ENCODE measurements at regions not wholly inside any gene's neighbourhood (a gene's known extent, or its start where the extent isn't known, plus 50 kb on each side); places are given as distances from the start of the nearest gene placed in this dataset.

DNA sequence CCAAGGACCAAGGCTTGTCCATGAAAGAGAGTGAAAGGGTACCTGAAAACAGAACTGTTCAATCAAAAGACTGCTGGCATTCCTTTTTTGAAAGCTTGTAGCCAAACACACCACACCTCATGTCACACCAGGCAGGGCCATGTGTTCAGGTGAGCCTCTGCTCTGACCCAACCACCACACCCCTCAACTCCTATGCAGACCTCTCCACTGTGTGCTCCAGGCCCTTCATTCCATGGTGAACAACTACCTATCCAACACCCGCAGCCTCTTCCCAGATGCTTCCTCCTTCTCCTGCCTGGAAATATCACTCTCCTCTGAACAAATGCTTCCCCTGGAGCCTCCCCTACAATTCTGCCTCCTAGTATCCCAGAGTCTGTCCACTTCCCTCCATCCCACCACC lies 166.6 kb downstream of the AVL9 start:
- POLR2A ChIA-PET = no interaction called here
- no peak for ATAC-seq
- Mint-ChIP-seq H3K36me3 (no peaks in the 10 kb centered on the region), H3K27ac (no peak overlapping the region), H3K4me1 (peaks cover 34% of the 10 kb centered on the region), H3K9me3 (no peaks in the 10 kb centered on the region), H3K4me3 (no peak overlapping the region), H3K27me3 (ENCODE audit: low read depth) (no peaks in the 10 kb centered on the region)
- TF ChIP-seq, protein P1, sequence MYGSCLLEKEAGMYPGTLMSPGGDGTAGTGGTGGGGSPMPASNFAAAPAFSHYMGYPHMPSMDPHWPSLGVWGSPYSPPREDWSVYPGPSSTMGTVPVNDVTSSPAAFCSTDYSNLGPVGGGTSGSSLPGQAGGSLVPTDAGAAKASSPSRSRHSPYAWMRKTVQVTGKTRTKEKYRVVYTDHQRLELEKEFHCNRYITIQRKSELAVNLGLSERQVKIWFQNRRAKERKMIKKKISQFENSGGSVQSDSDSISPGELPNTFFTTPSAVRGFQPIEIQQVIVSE (CRISPR knock-in tag; IDR thresholded peaks at IDR 0.05; ENCODE audit: borderline replicate concordance) = no peak
- TF ChIP-seq, protein P2, sequence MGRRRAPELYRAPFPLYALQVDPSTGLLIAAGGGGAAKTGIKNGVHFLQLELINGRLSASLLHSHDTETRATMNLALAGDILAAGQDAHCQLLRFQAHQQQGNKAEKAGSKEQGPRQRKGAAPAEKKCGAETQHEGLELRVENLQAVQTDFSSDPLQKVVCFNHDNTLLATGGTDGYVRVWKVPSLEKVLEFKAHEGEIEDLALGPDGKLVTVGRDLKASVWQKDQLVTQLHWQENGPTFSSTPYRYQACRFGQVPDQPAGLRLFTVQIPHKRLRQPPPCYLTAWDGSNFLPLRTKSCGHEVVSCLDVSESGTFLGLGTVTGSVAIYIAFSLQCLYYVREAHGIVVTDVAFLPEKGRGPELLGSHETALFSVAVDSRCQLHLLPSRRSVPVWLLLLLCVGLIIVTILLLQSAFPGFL (CRISPR knock-in tag; IDR thresholded peaks at IDR 0.05; ENCODE audit: borderline replicate concordance) = no peak
- no peak for TF ChIP-seq MYBL2 (CRISPR knock-in tag; IDR thresholded peaks at IDR 0.05)
- TF ChIP-seq, protein P3, sequence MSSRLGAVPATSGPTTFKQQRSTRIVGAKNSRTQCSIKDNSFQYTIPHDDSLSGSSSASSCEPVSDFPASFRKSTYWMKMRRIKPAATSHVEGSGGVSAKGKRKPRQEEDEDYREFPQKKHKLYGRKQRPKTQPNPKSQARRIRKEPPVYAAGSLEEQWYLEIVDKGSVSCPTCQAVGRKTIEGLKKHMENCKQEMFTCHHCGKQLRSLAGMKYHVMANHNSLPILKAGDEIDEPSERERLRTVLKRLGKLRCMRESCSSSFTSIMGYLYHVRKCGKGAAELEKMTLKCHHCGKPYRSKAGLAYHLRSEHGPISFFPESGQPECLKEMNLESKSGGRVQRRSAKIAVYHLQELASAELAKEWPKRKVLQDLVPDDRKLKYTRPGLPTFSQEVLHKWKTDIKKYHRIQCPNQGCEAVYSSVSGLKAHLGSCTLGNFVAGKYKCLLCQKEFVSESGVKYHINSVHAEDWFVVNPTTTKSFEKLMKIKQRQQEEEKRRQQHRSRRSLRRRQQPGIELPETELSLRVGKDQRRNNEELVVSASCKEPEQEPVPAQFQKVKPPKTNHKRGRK (CRISPR knock-in tag; IDR thresholded peaks at IDR 0.05; ENCODE audit: borderline replicate concordance) = no peak
- no peak for TF ChIP-seq OVOL2 (CRISPR knock-in tag; IDR thresholded peaks at IDR 0.05; ENCODE audit: borderline replicate concordance)
- TF ChIP-seq TCF7 (CRISPR knock-in tag; IDR thresholded peaks at IDR 0.05; ENCODE audit: low read depth) = no peak
- no peak for TF ChIP-seq ZNF423 (CRISPR knock-in tag; IDR thresholded peaks at IDR 0.05)
- TF ChIP-seq IRF2 (CRISPR knock-in tag; IDR thresholded peaks at IDR 0.05; ENCODE audit: borderline replicate concordance, low read depth) = no peak
- TF ChIP-seq, protein P4, sequence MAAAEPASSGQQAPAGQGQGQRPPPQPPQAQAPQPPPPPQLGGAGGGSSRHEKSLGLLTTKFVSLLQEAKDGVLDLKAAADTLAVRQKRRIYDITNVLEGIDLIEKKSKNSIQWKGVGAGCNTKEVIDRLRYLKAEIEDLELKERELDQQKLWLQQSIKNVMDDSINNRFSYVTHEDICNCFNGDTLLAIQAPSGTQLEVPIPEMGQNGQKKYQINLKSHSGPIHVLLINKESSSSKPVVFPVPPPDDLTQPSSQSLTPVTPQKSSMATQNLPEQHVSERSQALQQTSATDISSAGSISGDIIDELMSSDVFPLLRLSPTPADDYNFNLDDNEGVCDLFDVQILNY (CRISPR knock-in tag; IDR thresholded peaks at IDR 0.05) = no peak
- TF ChIP-seq, protein P5, sequence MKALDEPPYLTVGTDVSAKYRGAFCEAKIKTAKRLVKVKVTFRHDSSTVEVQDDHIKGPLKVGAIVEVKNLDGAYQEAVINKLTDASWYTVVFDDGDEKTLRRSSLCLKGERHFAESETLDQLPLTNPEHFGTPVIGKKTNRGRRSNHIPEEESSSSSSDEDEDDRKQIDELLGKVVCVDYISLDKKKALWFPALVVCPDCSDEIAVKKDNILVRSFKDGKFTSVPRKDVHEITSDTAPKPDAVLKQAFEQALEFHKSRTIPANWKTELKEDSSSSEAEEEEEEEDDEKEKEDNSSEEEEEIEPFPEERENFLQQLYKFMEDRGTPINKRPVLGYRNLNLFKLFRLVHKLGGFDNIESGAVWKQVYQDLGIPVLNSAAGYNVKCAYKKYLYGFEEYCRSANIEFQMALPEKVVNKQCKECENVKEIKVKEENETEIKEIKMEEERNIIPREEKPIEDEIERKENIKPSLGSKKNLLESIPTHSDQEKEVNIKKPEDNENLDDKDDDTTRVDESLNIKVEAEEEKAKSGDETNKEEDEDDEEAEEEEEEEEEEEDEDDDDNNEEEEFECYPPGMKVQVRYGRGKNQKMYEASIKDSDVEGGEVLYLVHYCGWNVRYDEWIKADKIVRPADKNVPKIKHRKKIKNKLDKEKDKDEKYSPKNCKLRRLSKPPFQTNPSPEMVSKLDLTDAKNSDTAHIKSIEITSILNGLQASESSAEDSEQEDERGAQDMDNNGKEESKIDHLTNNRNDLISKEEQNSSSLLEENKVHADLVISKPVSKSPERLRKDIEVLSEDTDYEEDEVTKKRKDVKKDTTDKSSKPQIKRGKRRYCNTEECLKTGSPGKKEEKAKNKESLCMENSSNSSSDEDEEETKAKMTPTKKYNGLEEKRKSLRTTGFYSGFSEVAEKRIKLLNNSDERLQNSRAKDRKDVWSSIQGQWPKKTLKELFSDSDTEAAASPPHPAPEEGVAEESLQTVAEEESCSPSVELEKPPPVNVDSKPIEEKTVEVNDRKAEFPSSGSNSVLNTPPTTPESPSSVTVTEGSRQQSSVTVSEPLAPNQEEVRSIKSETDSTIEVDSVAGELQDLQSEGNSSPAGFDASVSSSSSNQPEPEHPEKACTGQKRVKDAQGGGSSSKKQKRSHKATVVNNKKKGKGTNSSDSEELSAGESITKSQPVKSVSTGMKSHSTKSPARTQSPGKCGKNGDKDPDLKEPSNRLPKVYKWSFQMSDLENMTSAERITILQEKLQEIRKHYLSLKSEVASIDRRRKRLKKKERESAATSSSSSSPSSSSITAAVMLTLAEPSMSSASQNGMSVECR (CRISPR knock-in tag; IDR thresholded peaks at IDR 0.05; ENCODE audit: borderline replicate concordance) = no peak
- no peak for TF ChIP-seq HMGA2 (CRISPR knock-in tag; IDR thresholded peaks at IDR 0.05)
- no peak for TF ChIP-seq GRHL2 (CRISPR knock-in tag; IDR thresholded peaks at IDR 0.05; ENCODE audit: insufficient replicate concordance, severe bottlenecking)
- no peak for TF ChIP-seq NR3C1 (CRISPR knock-in tag; conservative IDR thresholded peaks at IDR 0.05; ENCODE audit: low read depth)
- TF ChIP-seq, protein P6, sequence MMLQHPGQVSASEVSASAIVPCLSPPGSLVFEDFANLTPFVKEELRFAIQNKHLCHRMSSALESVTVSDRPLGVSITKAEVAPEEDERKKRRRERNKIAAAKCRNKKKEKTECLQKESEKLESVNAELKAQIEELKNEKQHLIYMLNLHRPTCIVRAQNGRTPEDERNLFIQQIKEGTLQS (CRISPR knock-in tag; conservative IDR thresholded peaks at IDR 0.05) = no peak
- CTCF ChIA-PET = no interaction called here
- no peak for DNase-seq (ENCODE audit: low spot score)

DNA sequence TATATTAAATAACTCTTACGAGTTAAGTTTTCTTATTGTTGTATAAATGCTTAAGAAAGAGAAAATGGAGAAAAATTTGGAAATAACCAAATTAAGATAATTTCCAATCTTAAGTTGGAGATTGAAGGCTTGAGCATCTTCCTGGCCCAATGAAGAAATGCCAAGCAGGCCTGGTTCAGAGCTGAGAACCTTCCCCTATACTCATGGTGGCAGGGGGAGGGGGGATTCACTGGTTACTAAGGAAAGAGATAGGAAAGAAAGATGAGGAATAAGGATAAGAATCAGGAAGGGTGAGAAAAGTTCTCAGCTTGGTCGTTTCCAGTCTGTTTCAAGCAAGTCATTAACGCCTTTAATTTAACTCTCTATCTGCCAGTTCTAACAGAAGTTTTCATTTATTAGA lies 166.2 kb downstream of the AVL9 start:
- no peak for DNase-seq (ENCODE audit: low spot score)
- no peak for ATAC-seq
- CTCF ChIA-PET = no interaction called here
- Mint-ChIP-seq H3K4me3 (no peak overlapping the region), H3K27ac (no peak overlapping the region), H3K36me3 (no peaks in the 10 kb centered on the region), H3K4me1 (peaks cover 37% of the 10 kb centered on the region), H3K9me3 (no peaks in the 10 kb centered on the region), H3K27me3 (ENCODE audit: low read depth) (no peaks in the 10 kb centered on the region)
- POLR2A ChIA-PET = interaction anchor here (0.7 kb wide), 1 partner anchor 100 kb away, joined by 3 read pairs; no protein-coding TSS in a partner anchor
- no peak for TF ChIP-seq NR1H2 (CRISPR knock-in tag; IDR thresholded peaks at IDR 0.05)
- TF ChIP-seq, protein P7, sequence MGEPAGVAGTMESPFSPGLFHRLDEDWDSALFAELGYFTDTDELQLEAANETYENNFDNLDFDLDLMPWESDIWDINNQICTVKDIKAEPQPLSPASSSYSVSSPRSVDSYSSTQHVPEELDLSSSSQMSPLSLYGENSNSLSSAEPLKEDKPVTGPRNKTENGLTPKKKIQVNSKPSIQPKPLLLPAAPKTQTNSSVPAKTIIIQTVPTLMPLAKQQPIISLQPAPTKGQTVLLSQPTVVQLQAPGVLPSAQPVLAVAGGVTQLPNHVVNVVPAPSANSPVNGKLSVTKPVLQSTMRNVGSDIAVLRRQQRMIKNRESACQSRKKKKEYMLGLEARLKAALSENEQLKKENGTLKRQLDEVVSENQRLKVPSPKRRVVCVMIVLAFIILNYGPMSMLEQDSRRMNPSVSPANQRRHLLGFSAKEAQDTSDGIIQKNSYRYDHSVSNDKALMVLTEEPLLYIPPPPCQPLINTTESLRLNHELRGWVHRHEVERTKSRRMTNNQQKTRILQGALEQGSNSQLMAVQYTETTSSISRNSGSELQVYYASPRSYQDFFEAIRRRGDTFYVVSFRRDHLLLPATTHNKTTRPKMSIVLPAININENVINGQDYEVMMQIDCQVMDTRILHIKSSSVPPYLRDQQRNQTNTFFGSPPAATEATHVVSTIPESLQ (CRISPR knock-in tag; IDR thresholded peaks at IDR 0.05) = no peak
- TF ChIP-seq ETV6 (CRISPR knock-in tag; IDR thresholded peaks at IDR 0.05) = no peak
- TF ChIP-seq SOX15 (CRISPR knock-in tag; IDR thresholded peaks at IDR 0.05) = no peak
- TF ChIP-seq ZNF416 (CRISPR knock-in tag; IDR thresholded peaks at IDR 0.05) = no peak
- no peak for TF ChIP-seq MXD4 (CRISPR knock-in tag; IDR thresholded peaks at IDR 0.05; ENCODE audit: borderline replicate concordance)

Measured in WTC11 (cell line).